H9 (cell line): ENCODE measurements at regions not wholly inside any gene's neighbourhood (a gene's known extent, or its start where the extent isn't known, plus 50 kb on each side); places are given as distances from the start of the nearest gene placed in this dataset.

Experiments
- DNase-seq: peaks from one replicate; pipeline ENCODE4 v3.0.0-alpha.2; 2017
- H2AFZ ChIP-seq: one replicate; pipeline ENCODE4 v1.6.1; 2013; ENCODE audit warnings: mild to moderate bottlenecking, low read length, control low read depth, moderate library complexity
- H2AK5ac ChIP-seq: 2 replicates; pipeline ENCODE4 v1.6.1; 2013; ENCODE audit warnings: low read length, control low read depth, mixed read lengths; ENCODE audit not compliant: insufficient read length
- H2BK120ac ChIP-seq: one replicate; pipeline ENCODE4 v1.6.1; 2013; ENCODE audit warnings: low read depth, mild to moderate bottlenecking, low read length, control low read depth, inconsistent platforms; ENCODE audit not compliant: poor library complexity, severe bottlenecking
- H2BK12ac ChIP-seq: 2 replicates; pipeline ENCODE4 v1.6.1; 2013; ENCODE audit warnings: low read length, control low read depth, mixed read lengths, low read depth; ENCODE audit not compliant: insufficient read length
- H2BK15ac ChIP-seq: 2 replicates; pipeline ENCODE4 v1.6.1; 2013; ENCODE audit warnings: low read depth, low read length, control low read depth
- H2BK20ac ChIP-seq: one replicate; pipeline ENCODE4 v1.6.1; 2013; ENCODE audit warnings: low read depth, mild to moderate bottlenecking, low read length, control low read depth, inconsistent platforms; ENCODE audit not compliant: poor library complexity, severe bottlenecking
- H2BK5ac ChIP-seq: 2 replicates; pipeline ENCODE4 v1.6.1; 2013; ENCODE audit warnings: low read length, control low read depth, mixed read lengths; ENCODE audit not compliant: insufficient read length
- H3K14ac ChIP-seq: 2 replicates; pipeline ENCODE4 v1.6.1; 2013; ENCODE audit warnings: low read length, control low read depth; ENCODE audit not compliant: insufficient read depth
- H3K18ac ChIP-seq: 2 replicates; pipeline ENCODE4 v1.6.1; 2013; ENCODE audit warnings: low read depth, mild to moderate bottlenecking, mixed read lengths, low read length, control low read depth; ENCODE audit not compliant: insufficient read length
- H3K23ac ChIP-seq: 2 replicates; pipeline ENCODE4 v1.6.1; 2013; ENCODE audit warnings: low read length, control low read depth, mixed read lengths, low read depth; ENCODE audit not compliant: insufficient read length
- H3K23me2 ChIP-seq: 2 replicates; pipeline ENCODE4 v1.6.1; 2013; ENCODE audit warnings: low read depth, mild to moderate bottlenecking, mixed read lengths, low read length, control low read depth; ENCODE audit not compliant: insufficient read length, poor library complexity, severe bottlenecking
- H3K27ac ChIP-seq: 2 replicates; pipeline ENCODE4 v1.5.1; 2013; ENCODE audit warnings: low read length, control low read depth, mixed read lengths, low read depth; ENCODE audit not compliant: insufficient read length
- H3K27me3 ChIP-seq: 2 replicates; pipeline ENCODE4 v1.6.1; 2013; ENCODE audit warnings: low read length, control low read depth, inconsistent platforms; ENCODE audit not compliant: insufficient read depth
- H3K4ac ChIP-seq: 2 replicates; pipeline ENCODE4 v1.6.1; 2013; ENCODE audit warnings: low read depth, mild to moderate bottlenecking, control low read depth, inconsistent platforms, low read length, moderate library complexity
- H3K4me1 ChIP-seq: 2 replicates; pipeline ENCODE4 v1.6.1; 2013; ENCODE audit warnings: low read length, control low read depth, inconsistent platforms; ENCODE audit not compliant: insufficient read depth
- H3K4me2 ChIP-seq: 2 replicates; pipeline ENCODE4 v1.6.1; 2013; ENCODE audit warnings: low read length, control low read depth, mixed read lengths; ENCODE audit not compliant: insufficient read length, insufficient read depth
- H3K56ac ChIP-seq: 2 replicates; pipeline ENCODE4 v1.6.1; 2013; ENCODE audit warnings: low read depth, mild to moderate bottlenecking, mixed read lengths, low read length, control low read depth; ENCODE audit not compliant: insufficient read length
- H3K79me1 ChIP-seq: 2 replicates; pipeline ENCODE4 v1.6.1; 2013; ENCODE audit warnings: low read depth, mild to moderate bottlenecking, moderate library complexity, low read length, control low read depth, inconsistent platforms; ENCODE audit not compliant: insufficient read depth, poor library complexity, severe bottlenecking
- H3K79me2 ChIP-seq: 2 replicates; pipeline ENCODE4 v1.6.1; 2013; ENCODE audit warnings: low read length, control low read depth, inconsistent platforms; ENCODE audit not compliant: insufficient read depth
- H3K9ac ChIP-seq: 2 replicates; pipeline ENCODE4 v1.6.1; 2013; ENCODE audit warnings: low read length, control low read depth, mixed read lengths; ENCODE audit not compliant: insufficient read length; ENCODE audit errors: extremely low read depth
- H3K9me3 ChIP-seq: one replicate; pipeline ENCODE4 v1.6.1; 2013; ENCODE audit warnings: low read depth, low read length, inconsistent platforms; ENCODE audit not compliant: control insufficient read depth
- H3T11ph ChIP-seq: one replicate; pipeline ENCODE4 v1.6.1; 2013; ENCODE audit warnings: mild to moderate bottlenecking, low read length, control low read depth, inconsistent platforms
- H4K20me1 ChIP-seq: one replicate; pipeline ENCODE4 v1.6.1; 2013; ENCODE audit not compliant: control insufficient read depth, insufficient read length, insufficient read depth
- H4K5ac ChIP-seq: 2 replicates; pipeline ENCODE4 v1.6.1; 2013; ENCODE audit warnings: low read depth, mild to moderate bottlenecking, mixed read lengths, low read length, control low read depth; ENCODE audit not compliant: insufficient read length
- H4K8ac ChIP-seq: replicated peaks from 2 replicates; pipeline ENCODE4 v1.6.1; 2013; ENCODE audit warnings: low read length, control low read depth, mixed read lengths, low read depth; ENCODE audit not compliant: insufficient read length
- H4K91ac ChIP-seq: 2 replicates; pipeline ENCODE4 v1.6.1; 2013; ENCODE audit warnings: low read depth, mild to moderate bottlenecking, moderate library complexity, mixed read lengths, low read length, control low read depth; ENCODE audit not compliant: insufficient read length
- H3K27ac Mint-ChIP-seq, 3 experiments: 2 replicates in 2 of 3; 3 replicates in 1 of 3; pipeline ENCODE4 v1.8.0; 2020 to 2021; ENCODE audit warnings: mixed read lengths in 3 of 3, mild to moderate bottlenecking in 1 of 3, moderate library complexity in 1 of 3
- H3K27me3 Mint-ChIP-seq: 2 replicates; pipeline ENCODE4 v1.8.0; 2021; ENCODE audit warnings: low read depth, mild to moderate bottlenecking, moderate library complexity, mixed read lengths
- H3K36me3 Mint-ChIP-seq, 3 experiments: 2 replicates in 2 of 3; 3 replicates in 1 of 3; pipeline ENCODE4 v1.8.0; 2020 to 2021; ENCODE audit warnings: low read depth in 3 of 3, mixed read lengths in 3 of 3; ENCODE audit not compliant: insufficient read depth in 1 of 3
- H3K4me1 Mint-ChIP-seq, 2 experiments: 2 replicates each; pipeline ENCODE4 v1.8.0; 2020; ENCODE audit warnings: mixed read lengths in 2 of 2
- H3K4me3 Mint-ChIP-seq, 2 experiments: 2 replicates in 1 of 2; 3 replicates in 1 of 2; pipeline ENCODE4 v1.8.0; 2020 to 2021; ENCODE audit warnings: mild to moderate bottlenecking in 2 of 2, mixed read lengths in 2 of 2, moderate library complexity in 1 of 2
- H3K9me3 Mint-ChIP-seq, 2 experiments: 2 replicates in 1 of 2; 3 replicates in 1 of 2; pipeline ENCODE4 v1.8.0; 2020; ENCODE audit warnings: mild to moderate bottlenecking in 2 of 2, mixed read lengths in 2 of 2, moderate library complexity in 1 of 2
- WGBS: extraction: QIAGEN DNeasy Blood & Tissue Kit; methylation state at CpG from one replicate; pipeline ENCODE4 v1.1.7; 2013; ENCODE audit warnings: missing lambda C conversion rate, low lambda C conversion rate, mixed read lengths; ENCODE audit not compliant: insufficient read length; ENCODE audit errors: extremely low coverage; 5-methylcytosine and 5-hydroxymethylcytosine counted together
- TF ChIP-seq, protein P1 (sequence below): fragments of 200-600 bp; sonication (generic); conservative IDR thresholded peaks from 3 replicates; pipeline ENCODE4 v1.8.0; 2021; ENCODE audit warnings: antibody characterized with exemption, mild to moderate bottlenecking

DNA sequence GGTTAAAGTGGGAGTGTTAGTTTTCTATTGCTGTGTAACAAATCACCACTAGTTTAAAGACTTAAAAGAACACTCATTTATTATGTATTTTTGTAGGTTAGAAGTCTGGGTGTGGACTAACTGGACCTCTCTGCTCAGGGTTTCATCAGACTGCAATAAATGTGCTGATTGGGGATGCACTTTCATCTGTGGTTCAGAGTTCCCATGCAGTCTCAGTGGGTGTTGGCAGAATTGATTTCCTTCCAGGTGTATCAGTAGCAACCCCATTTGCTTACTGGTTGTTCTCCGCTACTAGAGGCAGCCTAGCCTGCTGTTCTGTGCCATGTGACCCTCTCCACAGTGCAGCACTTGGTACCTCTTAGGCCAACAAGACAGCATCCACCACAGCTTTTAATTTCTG is 2200.5 kb downstream of the MAT2B start:
- no peak overlapping the region for H3K4me3 Mint-ChIP-seq
- Histone ChIP-seq H3K23me2 (no peaks in the 10 kb centered on the region), H3K27me3 (no peaks in the 10 kb centered on the region), H3K79me1 (no peaks in the 10 kb centered on the region), H3K9me3 (no peaks in the 10 kb centered on the region), H2BK20ac (no peak overlapping the region), H3K4me2 (no peak overlapping the region), H3K79me2 (no peaks in the 10 kb centered on the region), H4K5ac (no peak overlapping the region), H3K18ac (no peak overlapping the region), H2BK15ac (no peak overlapping the region), H3K27ac (no peak overlapping the region), H3K4ac (no peak overlapping the region), H3T11ph (no peak overlapping the region), H3K4me1 (no peaks in the 10 kb centered on the region), H3K9ac (no peak overlapping the region), H4K91ac (no peak overlapping the region), H4K20me1 (no peaks in the 10 kb centered on the region), H3K23ac (no peak overlapping the region), H3K14ac (no peak overlapping the region), H2BK5ac (no peak overlapping the region), H2BK12ac (no peak overlapping the region), H2AK5ac (no peak overlapping the region), H2BK120ac (no peak overlapping the region), H4K8ac (no peak overlapping the region), H2AFZ (no peak overlapping the region), H3K56ac (no peak overlapping the region)
- TF ChIP-seq, protein P1, sequence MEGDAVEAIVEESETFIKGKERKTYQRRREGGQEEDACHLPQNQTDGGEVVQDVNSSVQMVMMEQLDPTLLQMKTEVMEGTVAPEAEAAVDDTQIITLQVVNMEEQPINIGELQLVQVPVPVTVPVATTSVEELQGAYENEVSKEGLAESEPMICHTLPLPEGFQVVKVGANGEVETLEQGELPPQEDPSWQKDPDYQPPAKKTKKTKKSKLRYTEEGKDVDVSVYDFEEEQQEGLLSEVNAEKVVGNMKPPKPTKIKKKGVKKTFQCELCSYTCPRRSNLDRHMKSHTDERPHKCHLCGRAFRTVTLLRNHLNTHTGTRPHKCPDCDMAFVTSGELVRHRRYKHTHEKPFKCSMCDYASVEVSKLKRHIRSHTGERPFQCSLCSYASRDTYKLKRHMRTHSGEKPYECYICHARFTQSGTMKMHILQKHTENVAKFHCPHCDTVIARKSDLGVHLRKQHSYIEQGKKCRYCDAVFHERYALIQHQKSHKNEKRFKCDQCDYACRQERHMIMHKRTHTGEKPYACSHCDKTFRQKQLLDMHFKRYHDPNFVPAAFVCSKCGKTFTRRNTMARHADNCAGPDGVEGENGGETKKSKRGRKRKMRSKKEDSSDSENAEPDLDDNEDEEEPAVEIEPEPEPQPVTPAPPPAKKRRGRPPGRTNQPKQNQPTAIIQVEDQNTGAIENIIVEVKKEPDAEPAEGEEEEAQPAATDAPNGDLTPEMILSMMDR = no peak
- H3K27ac Mint-ChIP-seq = no peak overlapping the region
- no peaks in the 10 kb centered on the region for H3K36me3 Mint-ChIP-seq
- H3K4me1 Mint-ChIP-seq = 0 out of 4 replicates have a peak, but pooled peaks cover 0 to 2% of the 10 kb centered on the region in 2 experiments
- WGBS = no CpG with 5 or more reads among the region's 1 CpG
- H3K9me3 Mint-ChIP-seq = no peaks in the 10 kb centered on the region
- H3K27me3 Mint-ChIP-seq = no peaks in the 10 kb centered on the region
- no peak for DNase-seq
